Astrocyte (in vitro differentiated cells and primary cell): ENCODE measurements at regions not wholly inside any gene's neighbourhood (a gene's known extent, or its start where the extent isn't known, plus 50 kb on each side); places are given as distances from the start of the nearest gene placed in this dataset.

Experiments used
- DNase-seq: peaks from one replicate; pipeline ENCODE4 v3.0.0-alpha.2; 2010; ENCODE audit warnings: low read depth
- FAIRE-seq: peaks from 2 replicates; lab custom pipeline; 2011; peaks lifted over from hg19 to GRCh38; lab: Jason Lieb, UNC
- H2AFZ ChIP-seq: 2 replicates; pipeline ENCODE4 v1.6.0; 2012; ENCODE audit warnings: low read depth, low read length, inconsistent platforms
- H3K27ac ChIP-seq: 2 replicates; pipeline ENCODE4 v1.5.1; 2011; ENCODE audit warnings: low read depth, low read length, inconsistent platforms
- H3K27me3 ChIP-seq: 2 replicates; pipeline ENCODE4 v1.6.0; 2011; ENCODE audit warnings: low read length, inconsistent platforms; ENCODE audit not compliant: insufficient read depth
- H3K36me3 ChIP-seq: 2 replicates; pipeline ENCODE4 v1.5.1; 2011; ENCODE audit warnings: low read length, inconsistent platforms; ENCODE audit not compliant: insufficient read depth
- H3K4me1 ChIP-seq: 2 replicates; pipeline ENCODE4 v1.5.1; 2011; ENCODE audit warnings: low read length, inconsistent platforms; ENCODE audit not compliant: insufficient read depth
- H3K4me2 ChIP-seq: 2 replicates; pipeline ENCODE4 v1.6.0; 2012; ENCODE audit warnings: low read length, inconsistent platforms
- H3K4me3 ChIP-seq: 2 replicates; pipeline ENCODE4 v1.5.1; 2011; ENCODE audit warnings: low read depth, mild to moderate bottlenecking, low read length, inconsistent platforms; ENCODE audit not compliant: insufficient read depth
- H3K79me2 ChIP-seq: 2 replicates; pipeline ENCODE4 v1.6.0; 2012; ENCODE audit warnings: mild to moderate bottlenecking, low read length, inconsistent platforms; ENCODE audit not compliant: insufficient read depth
- H3K9ac ChIP-seq: 2 replicates; pipeline ENCODE4 v1.6.0; 2012; ENCODE audit warnings: mild to moderate bottlenecking, low read length, inconsistent platforms
- H3K9me3 ChIP-seq: 2 replicates; pipeline ENCODE4 v1.5.1; 2012; ENCODE audit warnings: low read depth, mild to moderate bottlenecking, low read length, inconsistent platforms; ENCODE audit not compliant: insufficient read depth
- H4K20me1 ChIP-seq: 2 replicates; pipeline ENCODE4 v1.6.0; 2012; ENCODE audit warnings: low read length, inconsistent platforms; ENCODE audit not compliant: insufficient read depth
- H3K27ac Mint-ChIP-seq: one replicate; pipeline ENCODE4 v1.8.0; 2021; ENCODE audit warnings: mild to moderate bottlenecking, mixed read lengths; ENCODE audit not compliant: unreplicated experiment
- H3K27me3 Mint-ChIP-seq: one replicate; pipeline ENCODE4 v1.8.0; 2021; ENCODE audit warnings: low read depth, mixed read lengths; ENCODE audit not compliant: unreplicated experiment
- H3K36me3 Mint-ChIP-seq: one replicate; pipeline ENCODE4 v1.8.0; 2021; ENCODE audit warnings: low read depth, mixed read lengths; ENCODE audit not compliant: unreplicated experiment
- H3K4me1 Mint-ChIP-seq: one replicate; pipeline ENCODE4 v1.8.0; 2021; ENCODE audit warnings: low read depth, mixed read lengths; ENCODE audit not compliant: unreplicated experiment
- H3K4me3 Mint-ChIP-seq: one replicate; pipeline ENCODE4 v1.8.0; 2021; ENCODE audit warnings: mild to moderate bottlenecking, moderate library complexity, mixed read lengths; ENCODE audit not compliant: unreplicated experiment
- H3K9me3 Mint-ChIP-seq: one replicate; pipeline ENCODE4 v1.8.0; 2021; ENCODE audit warnings: mild to moderate bottlenecking, mixed read lengths; ENCODE audit not compliant: unreplicated experiment
- CTCF ChIP-seq: IDR thresholded peaks from 2 replicates; pipeline ENCODE4 v1.5.1; 2011; ENCODE audit warnings: low read depth, mild to moderate bottlenecking, inconsistent platforms, low read length, moderate library complexity; ENCODE audit not compliant: insufficient read depth
- EZH2 ChIP-seq: IDR thresholded peaks from 2 replicates; pipeline ENCODE4 v1.6.1; 2012; ENCODE audit warnings: mild to moderate bottlenecking, low read length, inconsistent platforms; ENCODE audit not compliant: insufficient read depth

GRCh38 chr3:157718800-157719199, 215.6 kb upstream of the VEPH1 start:
- no peak for FAIRE-seq
- H3K27ac Mint-ChIP-seq = no peak overlapping the region
- H3K36me3 Mint-ChIP-seq = no peaks in the 10 kb centered on the region
- Histone ChIP-seq H3K9ac (no peak overlapping the region), H3K79me2 (no peaks in the 10 kb centered on the region), H3K4me1 (no peaks in the 10 kb centered on the region), H3K27ac (no peak overlapping the region), H4K20me1 (no peaks in the 10 kb centered on the region), H3K36me3 (no peaks in the 10 kb centered on the region), H3K4me3 (no peak overlapping the region), H3K27me3 (no peaks in the 10 kb centered on the region), H3K4me2 (no peak overlapping the region), H3K9me3 (no peaks in the 10 kb centered on the region), H2AFZ (no peak overlapping the region)
- H3K4me3 Mint-ChIP-seq = no peak overlapping the region
- H3K9me3 Mint-ChIP-seq = peaks cover 9% of the 10 kb centered on the region
- H3K27me3 Mint-ChIP-seq = peaks cover 4% of the 10 kb centered on the region
- no peaks in the 10 kb centered on the region for H3K4me1 Mint-ChIP-seq
- TF ChIP-seq CTCF (no peak), EZH2 (no peak)
- DNase-seq = no peak

- no peak for TF ChIP-seq EZH2
- TF ChIP-seq CTCF = no peak
- Histone ChIP-seq H3K9ac (no peak overlapping the region), H3K4me2 (no peak overlapping the region), H2AFZ (no peak overlapping the region), H3K36me3 (no peaks in the 10 kb centered on the region), H3K4me3 (no peak overlapping the region), H4K20me1 (no peaks in the 10 kb centered on the region), H3K79me2 (no peaks in the 10 kb centered on the region), H3K4me1 (no peaks in the 10 kb centered on the region), H3K9me3 (no peaks in the 10 kb centered on the region), H3K27me3 (no peaks in the 10 kb centered on the region), H3K27ac (no peak overlapping the region)
- Mint-ChIP-seq H3K36me3 (no peaks in the 10 kb centered on the region), H3K9me3 (peaks cover 2% of the 10 kb centered on the region), H3K4me1 (no peaks in the 10 kb centered on the region), H3K27me3 (peaks cover 4% of the 10 kb centered on the region), H3K4me3 (no peak overlapping the region), H3K27ac (no peak overlapping the region)
- no peak for DNase-seq
- FAIRE-seq = no peak
Measured at GRCh38 chr3:157713101-157713500, 209.9 kb upstream of the VEPH1 start.

GRCh38 chr3:157705258-157705657, 202.0 kb upstream of the VEPH1 start:
- no peaks in the 10 kb centered on the region for H3K27me3 ChIP-seq
- no peaks in the 10 kb centered on the region for H3K4me1 ChIP-seq
- Mint-ChIP-seq H3K9me3 (no peaks in the 10 kb centered on the region), H3K27ac (no peak overlapping the region), H3K27me3 (peaks cover 1% of the 10 kb centered on the region), H3K4me1 (no peaks in the 10 kb centered on the region), H3K36me3 (no peaks in the 10 kb centered on the region), H3K4me3 (no peak overlapping the region)
- H3K36me3 ChIP-seq = no peaks in the 10 kb centered on the region
- H4K20me1 ChIP-seq = no peaks in the 10 kb centered on the region
- no peak for TF ChIP-seq CTCF
- DNase-seq = no peak
- no peak for FAIRE-seq
- no peak overlapping the region for H3K4me2 ChIP-seq
- no peaks in the 10 kb centered on the region for H3K9me3 ChIP-seq
- no peak overlapping the region for H2AFZ ChIP-seq
- no peak overlapping the region for H3K9ac ChIP-seq
- H3K27ac ChIP-seq = no peak overlapping the region
- H3K79me2 ChIP-seq = no peaks in the 10 kb centered on the region
- H3K4me3 ChIP-seq = no peak overlapping the region
